ENCODE measurements at regions not wholly inside any gene's neighbourhood (a gene's known extent, or its start where the extent isn't known, plus 50 kb on each side); places are given as distances from the start of the nearest gene placed in this dataset.

GRCh38 chr15:66884661-66885237 lies 180.7 kb upstream of the SMAD3 start:
- no peak for TF ChIP-seq EP300 (IDR thresholded peaks at IDR 0.05)
- TF ChIP-seq, protein P1, sequence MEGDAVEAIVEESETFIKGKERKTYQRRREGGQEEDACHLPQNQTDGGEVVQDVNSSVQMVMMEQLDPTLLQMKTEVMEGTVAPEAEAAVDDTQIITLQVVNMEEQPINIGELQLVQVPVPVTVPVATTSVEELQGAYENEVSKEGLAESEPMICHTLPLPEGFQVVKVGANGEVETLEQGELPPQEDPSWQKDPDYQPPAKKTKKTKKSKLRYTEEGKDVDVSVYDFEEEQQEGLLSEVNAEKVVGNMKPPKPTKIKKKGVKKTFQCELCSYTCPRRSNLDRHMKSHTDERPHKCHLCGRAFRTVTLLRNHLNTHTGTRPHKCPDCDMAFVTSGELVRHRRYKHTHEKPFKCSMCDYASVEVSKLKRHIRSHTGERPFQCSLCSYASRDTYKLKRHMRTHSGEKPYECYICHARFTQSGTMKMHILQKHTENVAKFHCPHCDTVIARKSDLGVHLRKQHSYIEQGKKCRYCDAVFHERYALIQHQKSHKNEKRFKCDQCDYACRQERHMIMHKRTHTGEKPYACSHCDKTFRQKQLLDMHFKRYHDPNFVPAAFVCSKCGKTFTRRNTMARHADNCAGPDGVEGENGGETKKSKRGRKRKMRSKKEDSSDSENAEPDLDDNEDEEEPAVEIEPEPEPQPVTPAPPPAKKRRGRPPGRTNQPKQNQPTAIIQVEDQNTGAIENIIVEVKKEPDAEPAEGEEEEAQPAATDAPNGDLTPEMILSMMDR (IDR thresholded peaks at IDR 0.05) = no peak
- TF ChIP-seq POLR2AphosphoS5 (IDR thresholded peaks at IDR 0.05) = no peak

Measured in upper lobe of left lung (tissue), 4 donors.